ENCODE measurements at regions not wholly inside any gene's neighbourhood (a gene's known extent, or its start where the extent isn't known, plus 50 kb on each side); places are given as distances from the start of the nearest gene placed in this dataset.
A peak's percentile ranks its signal among the peaks of the same experiment; 100 is the strongest.

- peak; percentile 36; the same call in 1 of the 2 replicates for TF ChIP-seq CTCF (conservative IDR thresholded peaks at IDR 0.05; ENCODE audit: low read length)
- TF ChIP-seq EZH2phosphoT487 (IDR thresholded peaks at IDR 0.05; ENCODE audit: borderline replicate concordance, low read depth, low read length) = no peak
Measured at GRCh38 chr2:210895132-210895531, 338.7 kb downstream of the CPS1 start.
